ENCODE measurements at regions not wholly inside any gene's neighbourhood (a gene's known extent, or its start where the extent isn't known, plus 50 kb on each side); places are given as distances from the start of the nearest gene placed in this dataset.

GRCh38 chr12:124489915-124490583 is 77.4 kb downstream of the NCOR2 start:
- DNase-seq (ENCODE audit: extremely low read depth, low read depth) = no peak
- no peak overlapping the region for H3K4me3 ChIP-seq (replicated peaks; ENCODE audit: low read depth, low read length)
- no peak for TF ChIP-seq CTCF (IDR thresholded peaks at IDR 0.05; ENCODE audit: low read depth, low read length, missing control alignments)

- no peak for TF ChIP-seq CTCF (IDR thresholded peaks at IDR 0.05; ENCODE audit: low read depth, low read length, missing control alignments)
- no peak for DNase-seq (ENCODE audit: extremely low read depth, low read depth)
- H3K4me3 ChIP-seq (replicated peaks; ENCODE audit: low read depth, low read length) = no peak overlapping the region
Measured at GRCh38 chr12:124489220-124489619, 78.2 kb downstream of the NCOR2 start.

- no peak for TF ChIP-seq CTCF (IDR thresholded peaks at IDR 0.05; ENCODE audit: low read depth, low read length, missing control alignments)
- no peak overlapping the region for H3K4me3 ChIP-seq (replicated peaks; ENCODE audit: low read depth, low read length)
- DNase-seq (ENCODE audit: extremely low read depth, low read depth) = no peak
Measured at GRCh38 chr12:124488520-124488919, 78.9 kb downstream of the NCOR2 start.

GRCh38 chr12:124487834-124488165 is 79.6 kb downstream of the NCOR2 start:
- no peak for DNase-seq (ENCODE audit: extremely low read depth, low read depth)
- H3K4me3 ChIP-seq (replicated peaks; ENCODE audit: low read depth, low read length) = no peak overlapping the region
- TF ChIP-seq CTCF (IDR thresholded peaks at IDR 0.05; ENCODE audit: low read depth, low read length, missing control alignments) = no peak

- DNase-seq (ENCODE audit: extremely low read depth, low read depth) = no peak
- TF ChIP-seq CTCF (IDR thresholded peaks at IDR 0.05; ENCODE audit: low read depth, low read length, missing control alignments) = no peak
- H3K4me3 ChIP-seq (replicated peaks; ENCODE audit: low read depth, low read length) = no peak overlapping the region
Measured at GRCh38 chr12:124487066-124487833, 80.2 kb downstream of the NCOR2 start.

DNA sequence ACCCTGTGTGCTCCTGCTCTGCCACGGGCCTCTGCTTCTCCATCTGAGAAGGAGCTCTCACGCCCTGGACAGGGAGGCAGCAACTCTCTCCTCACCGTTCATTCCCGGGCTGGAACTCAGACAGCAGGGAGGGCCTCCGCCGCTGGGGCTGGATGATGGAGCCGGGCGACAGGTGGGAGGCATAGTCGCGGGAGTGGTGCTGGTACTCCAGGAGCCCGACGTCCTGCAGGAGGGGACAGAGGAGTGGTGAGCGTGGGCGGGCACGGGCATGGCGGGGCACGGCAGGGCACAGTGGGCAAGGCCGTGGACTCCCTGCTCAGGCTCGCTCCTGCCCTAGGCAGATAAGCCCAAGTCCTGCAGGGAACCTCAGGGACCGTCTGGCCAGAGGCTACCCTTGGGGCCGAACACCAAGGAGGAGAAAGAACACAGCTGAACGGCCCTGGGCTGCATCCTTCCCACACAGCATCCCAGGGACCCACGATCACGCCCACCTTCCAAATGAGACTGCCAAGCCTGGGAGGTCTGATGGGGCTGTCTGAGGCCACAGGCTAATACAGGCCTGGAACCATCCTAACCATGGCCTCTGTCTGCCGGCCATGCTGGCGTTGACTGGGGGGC is 81.0 kb downstream of the NCOR2 start:
- TF ChIP-seq CTCF (IDR thresholded peaks at IDR 0.05; ENCODE audit: low read depth, low read length, missing control alignments) = no peak
- DNase-seq (ENCODE audit: extremely low read depth, low read depth) = no peak
- H3K4me3 ChIP-seq (replicated peaks; ENCODE audit: low read depth, low read length) = no peak overlapping the region
